Adrenal gland (tissue), 5 donors: ENCODE measurements at regions not wholly inside any gene's neighbourhood (a gene's known extent, or its start where the extent isn't known, plus 50 kb on each side); places are given as distances from the start of the nearest gene placed in this dataset.

ENCODE experiments used
- CTCF ChIP-seq, 6 experiments: fragments of 450-650 bp in 4 of 6; fragments of 200-600 bp in 2 of 6; sonication (generic) in 1 of 6; IDR thresholded peaks; 1 replicate in 5 of 6; 2 replicates in 1 of 6; pipeline versions ENCODE4 v1.5.1 to v1.8.0; 2016 to 2021; ENCODE audit warnings: antibody characterized with exemption in 6 of 6, mild to moderate bottlenecking in 2 of 6, moderate library complexity in 1 of 6
- POLR2A ChIP-seq, 2 donors: fragments of 450-650 bp; IDR thresholded peaks; one replicate each; pipeline ENCODE4 v1.6.1; 2017; ENCODE audit warnings: antibody characterized with exemption in 2 of 2, mild to moderate bottlenecking in 2 of 2, moderate library complexity in 1 of 2
- donor health status: DM: no; HTN: no; CAD: no.

- TF ChIP-seq CTCF (IDR thresholded peaks at IDR 0.05), result no peak
- TF ChIP-seq POLR2A (IDR thresholded peaks at IDR 0.05), result no peak
These were observed 82.2 kb upstream of the SOD1 start for GRCh38 chr21:31577271-31577670.
